ENCODE measurements at regions not wholly inside any gene's neighbourhood (a gene's known extent, or its start where the extent isn't known, plus 50 kb on each side); places are given as distances from the start of the nearest gene placed in this dataset.

- no peak for TF ChIP-seq POLR2A (IDR thresholded peaks at IDR 0.05; ENCODE audit: low read length)
- no peak for TF ChIP-seq GATA1 (IDR thresholded peaks at IDR 0.05; ENCODE audit: low read depth, low read length)
These were observed 469.6 kb downstream of the DTWD2 start for GRCh38 chr5:118518720-118519119.
